ENCODE measurements at regions not wholly inside any gene's neighbourhood (a gene's known extent, or its start where the extent isn't known, plus 50 kb on each side); places are given as distances from the start of the nearest gene placed in this dataset.
"Not testable (repeated sequence)": the region's sequence is repeated elsewhere in the genome, so short reads cannot be mapped to it uniquely, and the experiment has no call there.

- Histone ChIP-seq H3K79me2 (ENCODE audit: control insufficient read depth, insufficient read depth, low read length, poor library complexity) (no peaks in the 10 kb centered on the region), H3K27ac (ENCODE audit: low read depth, low read length) (no peak overlapping the region), H4K12ac (ENCODE audit: low read depth, low read length) (no peak overlapping the region), H3K14ac (ENCODE audit: low read length) (no peak overlapping the region), H2BK5ac (ENCODE audit: low read depth, low read length, poor library complexity) (no peak overlapping the region), H3K4ac (ENCODE audit: low read depth, low read length) (no peak overlapping the region), H3K23ac (ENCODE audit: low read length) (no peak overlapping the region), H3K79me1 (ENCODE audit: low read length) (no peaks in the 10 kb centered on the region), H3K4me1 (ENCODE audit: control insufficient read depth in 1 of 2, insufficient read depth in 2 of 2, low read length in 2 of 2) (no peaks in the 10 kb centered on the region), H3K27me3 (ENCODE audit: insufficient read depth, low read length) (no peaks in the 10 kb centered on the region), H2AFZ (ENCODE audit: insufficient read depth, low read length, poor library complexity) (no peak overlapping the region), H2AK5ac (ENCODE audit: low read length) (no peak overlapping the region), H3K36me3 (ENCODE audit: control insufficient read depth in 1 of 2, insufficient read depth in 2 of 2, low read length in 2 of 2) (no peaks in the 10 kb centered on the region), H3K9ac (ENCODE audit: low read length) (no peak overlapping the region), H4K91ac (ENCODE audit: low read depth, low read length) (no peak overlapping the region), H3K4me3 (ENCODE audit: low read depth, low read length) (no peak overlapping the region), H4K8ac (ENCODE audit: low read depth, low read length) (no peak overlapping the region), H3K9me3 (ENCODE audit: insufficient read depth, low read depth, low read length) (no peaks in the 10 kb centered on the region), H2BK12ac (ENCODE audit: low read length) (no peak overlapping the region), H3K4me2 (ENCODE audit: low read length) (no peak overlapping the region), H2BK120ac (ENCODE audit: insufficient read depth, low read length, poor library complexity) (no peak overlapping the region), H3K18ac (ENCODE audit: low read length) (no peak overlapping the region)
- no peak for DNase-seq
- no CpG with 5 or more reads among the region's 3 CpGs for WGBS (ENCODE audit: extremely low coverage, insufficient coverage, insufficient read length)
These were observed 197.8 kb upstream of the ZNF618 start for GRCh38 chr9:113678119-113678858.

GRCh38 chr9:113678859-113679256, 197.3 kb upstream of the ZNF618 start:
- H2BK12ac ChIP-seq (ENCODE audit: low read length): no peak overlapping the region
- no peaks in the 10 kb centered on the region for H3K79me1 ChIP-seq (ENCODE audit: low read length)
- no peak overlapping the region for H4K12ac ChIP-seq (ENCODE audit: low read depth, low read length)
- no peak overlapping the region for H3K4me2 ChIP-seq (ENCODE audit: low read length)
- no CpG with 5 or more reads among the region's 2 CpGs for WGBS (ENCODE audit: extremely low coverage, insufficient coverage, insufficient read length)
- no peak overlapping the region for H3K4ac ChIP-seq (ENCODE audit: low read depth, low read length)
- no peak overlapping the region for H2AK5ac ChIP-seq (ENCODE audit: low read length)
- no peak overlapping the region for H3K18ac ChIP-seq (ENCODE audit: low read length)
- no peak overlapping the region for H2AFZ ChIP-seq (ENCODE audit: insufficient read depth, low read length, poor library complexity)
- no peak overlapping the region for H4K91ac ChIP-seq (ENCODE audit: low read depth, low read length)
- no peak overlapping the region for H3K14ac ChIP-seq (ENCODE audit: low read length)
- H3K9ac ChIP-seq (ENCODE audit: low read length): no peak overlapping the region
- H3K36me3 ChIP-seq (ENCODE audit: control insufficient read depth in 1 of 2, insufficient read depth in 2 of 2, low read length in 2 of 2): no peaks in the 10 kb centered on the region
- H3K4me1 ChIP-seq (ENCODE audit: control insufficient read depth in 1 of 2, insufficient read depth in 2 of 2, low read length in 2 of 2): no peaks in the 10 kb centered on the region
- no peak overlapping the region for H4K8ac ChIP-seq (ENCODE audit: low read depth, low read length)
- H2BK5ac ChIP-seq (ENCODE audit: low read depth, low read length, poor library complexity): no peak overlapping the region
- no peaks in the 10 kb centered on the region for H3K27me3 ChIP-seq (ENCODE audit: insufficient read depth, low read length)
- no peak overlapping the region for H3K4me3 ChIP-seq (ENCODE audit: low read depth, low read length)
- H3K23ac ChIP-seq (ENCODE audit: low read length): no peak overlapping the region
- no peak for DNase-seq
- H3K9me3 ChIP-seq (ENCODE audit: insufficient read depth, low read depth, low read length): no peaks in the 10 kb centered on the region
- H2BK120ac ChIP-seq (ENCODE audit: insufficient read depth, low read length, poor library complexity): no peak overlapping the region
- H3K79me2 ChIP-seq (ENCODE audit: control insufficient read depth, insufficient read depth, low read length, poor library complexity): no peaks in the 10 kb centered on the region
- H3K27ac ChIP-seq (ENCODE audit: low read depth, low read length): no peak overlapping the region

GRCh38 chr9:113682297-113682771, 193.8 kb upstream of the ZNF618 start:
- H3K79me2 ChIP-seq (ENCODE audit: control insufficient read depth, insufficient read depth, low read length, poor library complexity): no peaks in the 10 kb centered on the region
- H3K4me3 ChIP-seq (ENCODE audit: low read depth, low read length): no peak overlapping the region
- H3K4me2 ChIP-seq (ENCODE audit: low read length): peak overlapping the region; percentile 25
- peak; percentile 64 to 84 for DNase-seq
- peaks cover 2% of the 10 kb centered on the region for H3K9me3 ChIP-seq (ENCODE audit: insufficient read depth, low read depth, low read length)
- no peak overlapping the region for H4K8ac ChIP-seq (ENCODE audit: low read depth, low read length)
- no peak overlapping the region for H2AFZ ChIP-seq (ENCODE audit: insufficient read depth, low read length, poor library complexity)
- H3K23ac ChIP-seq (ENCODE audit: low read length): no peak overlapping the region
- H3K4me1 ChIP-seq (ENCODE audit: control insufficient read depth in 1 of 2, insufficient read depth in 2 of 2, low read length in 2 of 2): peaks cover 0 to under 1% of the 10 kb centered on the region in 2 experiments
- H2BK5ac ChIP-seq (ENCODE audit: low read depth, low read length, poor library complexity): no peak overlapping the region
- WGBS (ENCODE audit: extremely low coverage, insufficient coverage, insufficient read length): no CpG with 5 or more reads among the region's 9 CpGs
- H4K91ac ChIP-seq (ENCODE audit: low read depth, low read length): no peak overlapping the region
- no peak overlapping the region for H3K14ac ChIP-seq (ENCODE audit: low read length)
- H3K79me1 ChIP-seq (ENCODE audit: low read length): no peaks in the 10 kb centered on the region
- no peak overlapping the region for H4K12ac ChIP-seq (ENCODE audit: low read depth, low read length)
- no peaks in the 10 kb centered on the region for H3K36me3 ChIP-seq (ENCODE audit: control insufficient read depth in 1 of 2, insufficient read depth in 2 of 2, low read length in 2 of 2)
- no peak overlapping the region for H3K18ac ChIP-seq (ENCODE audit: low read length)
- peaks cover 13% of the 10 kb centered on the region for H3K27me3 ChIP-seq (ENCODE audit: insufficient read depth, low read length)
- no peak overlapping the region for H2BK12ac ChIP-seq (ENCODE audit: low read length)
- no peak overlapping the region for H2AK5ac ChIP-seq (ENCODE audit: low read length)
- H2BK120ac ChIP-seq (ENCODE audit: insufficient read depth, low read length, poor library complexity): no peak overlapping the region
- no peak overlapping the region for H3K9ac ChIP-seq (ENCODE audit: low read length)
- H3K4ac ChIP-seq (ENCODE audit: low read depth, low read length): no peak overlapping the region
- H3K27ac ChIP-seq (ENCODE audit: low read depth, low read length): no peak overlapping the region

DNA sequence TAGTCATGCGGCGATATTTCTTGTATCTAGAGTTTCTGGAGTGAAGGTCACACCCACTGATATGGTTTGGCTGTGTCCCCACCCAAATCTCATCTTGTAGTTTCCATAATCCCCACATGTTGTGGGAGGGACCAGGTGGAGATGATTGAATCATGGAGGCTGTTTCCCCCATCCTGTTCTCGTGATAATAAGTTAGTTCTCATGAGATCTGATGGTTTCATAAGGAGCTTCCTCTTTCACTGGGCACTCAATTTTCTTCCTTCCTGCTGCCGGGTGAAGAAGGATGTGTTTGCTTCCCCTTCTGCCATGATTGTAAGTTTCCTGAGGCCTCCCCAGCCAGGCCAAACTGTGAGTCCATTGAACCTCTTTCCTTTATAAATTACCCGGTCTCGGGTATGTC, 190.5 kb upstream of the ZNF618 start:
- DNase-seq; H3K27ac ChIP-seq (ENCODE audit: low read depth, low read length); H3K79me1 ChIP-seq (ENCODE audit: low read length); H4K12ac ChIP-seq (ENCODE audit: low read depth, low read length); H3K18ac ChIP-seq (ENCODE audit: low read length); H4K8ac ChIP-seq (ENCODE audit: low read depth, low read length); H3K9me3 ChIP-seq (ENCODE audit: insufficient read depth, low read depth, low read length); H3K9ac ChIP-seq (ENCODE audit: low read length); H3K4me2 ChIP-seq (ENCODE audit: low read length); H3K23ac ChIP-seq (ENCODE audit: low read length); H4K91ac ChIP-seq (ENCODE audit: low read depth, low read length); H2AK5ac ChIP-seq (ENCODE audit: low read length); H2AFZ ChIP-seq (ENCODE audit: insufficient read depth, low read length, poor library complexity); H3K4me3 ChIP-seq (ENCODE audit: low read depth, low read length); H3K4me1 ChIP-seq (ENCODE audit: control insufficient read depth in 1 of 2, insufficient read depth in 2 of 2, low read length in 2 of 2); H3K36me3 ChIP-seq (ENCODE audit: control insufficient read depth in 1 of 2, insufficient read depth in 2 of 2, low read length in 2 of 2); H3K14ac ChIP-seq (ENCODE audit: low read length); H2BK5ac ChIP-seq (ENCODE audit: low read depth, low read length, poor library complexity); H3K79me2 ChIP-seq (ENCODE audit: control insufficient read depth, insufficient read depth, low read length, poor library complexity); H2BK12ac ChIP-seq (ENCODE audit: low read length); H2BK120ac ChIP-seq (ENCODE audit: insufficient read depth, low read length, poor library complexity); H3K4ac ChIP-seq (ENCODE audit: low read depth, low read length): not testable (repeated sequence)
- WGBS (ENCODE audit: extremely low coverage, insufficient coverage, insufficient read length): no CpG with 5 or more reads among the region's 6 CpGs
- peaks cover 31% of the 10 kb centered on the region for H3K27me3 ChIP-seq (ENCODE audit: insufficient read depth, low read length)
